Endothelial cell of umbilical vein (primary cell): ENCODE measurements at regions not wholly inside any gene's neighbourhood (a gene's known extent, or its start where the extent isn't known, plus 50 kb on each side); places are given as distances from the start of the nearest gene placed in this dataset.

Source experiments
- EZH2 ChIP-seq: IDR thresholded peaks from 2 replicates; pipeline ENCODE4 v1.6.1; 2012; ENCODE audit warnings: borderline replicate concordance, low read depth, mild to moderate bottlenecking, moderate library complexity, low read length, inconsistent platforms; ENCODE audit not compliant: severe bottlenecking
- POLR2A ChIP-seq: IDR thresholded peaks from 2 replicates; pipeline ENCODE4 v1.6.1; 2012; ENCODE audit warnings: low read depth, mild to moderate bottlenecking, control low read depth, low read length
- POLR2AphosphoS5 ChIP-seq: IDR thresholded peaks from 2 replicates; pipeline ENCODE4 v1.6.1; 2012; ENCODE audit warnings: low read depth, mild to moderate bottlenecking, control low read depth, low read length, moderate library complexity; ENCODE audit not compliant: insufficient read depth
- TF ChIP-seq, protein P1 (sequence below), 2 donors: IDR thresholded peaks; 1 replicate in 1 of 2; 2 replicates in 1 of 2; pipeline ENCODE4 v1.5.1; 2011; ENCODE audit warnings: low read length in 2 of 2, mild to moderate bottlenecking in 2 of 2, moderate library complexity in 2 of 2, control low read depth in 1 of 2, inconsistent platforms in 1 of 2, low read depth in 1 of 2; ENCODE audit not compliant: insufficient read depth in 1 of 2; ENCODE audit errors: extremely low read depth in 1 of 2

DNA sequence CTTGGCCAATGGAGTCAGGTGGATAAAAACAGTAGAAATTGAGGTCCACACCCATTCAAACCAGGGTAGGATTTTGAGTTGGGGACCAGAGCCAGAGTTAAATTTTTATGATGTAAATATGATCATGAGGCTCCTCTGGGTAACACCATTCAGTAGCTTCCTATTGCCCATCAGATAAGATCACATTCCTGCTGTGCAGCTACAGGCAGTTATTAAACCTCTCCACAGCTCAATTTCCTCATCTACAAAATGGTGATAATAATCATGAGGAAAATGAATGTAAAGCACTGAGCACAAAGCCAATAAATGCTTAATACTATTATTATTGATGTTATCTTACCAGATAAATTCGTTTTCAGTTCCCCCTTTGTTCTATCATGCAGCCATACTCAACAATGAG is 432.0 kb downstream of the CAAP1 start:
- TF ChIP-seq POLR2A, result no peak
- TF ChIP-seq POLR2AphosphoS5, result no peak
- TF ChIP-seq, protein P1, sequence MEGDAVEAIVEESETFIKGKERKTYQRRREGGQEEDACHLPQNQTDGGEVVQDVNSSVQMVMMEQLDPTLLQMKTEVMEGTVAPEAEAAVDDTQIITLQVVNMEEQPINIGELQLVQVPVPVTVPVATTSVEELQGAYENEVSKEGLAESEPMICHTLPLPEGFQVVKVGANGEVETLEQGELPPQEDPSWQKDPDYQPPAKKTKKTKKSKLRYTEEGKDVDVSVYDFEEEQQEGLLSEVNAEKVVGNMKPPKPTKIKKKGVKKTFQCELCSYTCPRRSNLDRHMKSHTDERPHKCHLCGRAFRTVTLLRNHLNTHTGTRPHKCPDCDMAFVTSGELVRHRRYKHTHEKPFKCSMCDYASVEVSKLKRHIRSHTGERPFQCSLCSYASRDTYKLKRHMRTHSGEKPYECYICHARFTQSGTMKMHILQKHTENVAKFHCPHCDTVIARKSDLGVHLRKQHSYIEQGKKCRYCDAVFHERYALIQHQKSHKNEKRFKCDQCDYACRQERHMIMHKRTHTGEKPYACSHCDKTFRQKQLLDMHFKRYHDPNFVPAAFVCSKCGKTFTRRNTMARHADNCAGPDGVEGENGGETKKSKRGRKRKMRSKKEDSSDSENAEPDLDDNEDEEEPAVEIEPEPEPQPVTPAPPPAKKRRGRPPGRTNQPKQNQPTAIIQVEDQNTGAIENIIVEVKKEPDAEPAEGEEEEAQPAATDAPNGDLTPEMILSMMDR (IDR thresholded peaks at IDR 0.05; ENCODE audit: extremely low read depth in 1 of 2, insufficient read depth in 1 of 2, low read depth in 1 of 2, low read length in 2 of 2), result no peak
- TF ChIP-seq EZH2, result no peak
